ENCODE measurements at regions not wholly inside any gene's neighbourhood (a gene's known extent, or its start where the extent isn't known, plus 50 kb on each side); places are given as distances from the start of the nearest gene placed in this dataset.
"Not testable (repeated sequence)": the region's sequence is repeated elsewhere in the genome, so short reads cannot be mapped to it uniquely, and the experiment has no call there.

DNA sequence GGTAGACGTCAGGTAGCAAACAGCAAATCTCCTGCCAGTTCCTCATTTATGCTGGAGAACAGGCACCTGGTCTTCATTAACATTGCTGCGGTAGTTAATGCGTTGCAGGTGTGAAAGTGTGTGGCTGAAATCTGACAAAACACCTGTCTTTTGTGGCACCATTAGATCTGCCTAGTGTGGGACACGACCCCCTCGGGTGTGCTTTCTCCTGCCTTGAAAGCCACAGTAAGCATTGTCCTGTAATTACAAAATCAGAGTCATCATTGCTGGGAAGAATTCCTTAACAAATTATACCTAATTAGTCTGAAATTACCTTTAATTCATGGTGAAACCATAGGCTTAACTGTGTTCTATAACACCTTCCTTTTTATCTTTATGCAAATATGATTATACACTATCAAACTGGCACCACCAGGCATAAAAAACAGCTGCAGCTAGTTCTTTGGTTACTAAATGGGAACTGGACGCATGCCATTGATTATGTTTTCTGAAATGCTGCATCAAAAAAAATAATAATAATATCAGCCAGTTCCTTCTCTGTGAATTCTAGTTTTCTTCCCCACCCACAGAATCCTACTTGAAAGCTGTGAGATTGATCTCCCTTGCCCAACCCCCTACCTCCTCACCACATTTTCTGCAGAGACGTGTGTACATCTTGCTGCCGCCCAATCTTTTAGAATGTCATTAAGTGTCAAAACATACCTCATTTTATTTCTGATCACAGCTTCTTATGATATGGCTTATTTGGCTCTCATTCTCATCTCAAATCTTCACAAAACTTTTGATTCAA lies 374.0 kb downstream of the NFIB start:
- DNase-seq, result no peak

DNA sequence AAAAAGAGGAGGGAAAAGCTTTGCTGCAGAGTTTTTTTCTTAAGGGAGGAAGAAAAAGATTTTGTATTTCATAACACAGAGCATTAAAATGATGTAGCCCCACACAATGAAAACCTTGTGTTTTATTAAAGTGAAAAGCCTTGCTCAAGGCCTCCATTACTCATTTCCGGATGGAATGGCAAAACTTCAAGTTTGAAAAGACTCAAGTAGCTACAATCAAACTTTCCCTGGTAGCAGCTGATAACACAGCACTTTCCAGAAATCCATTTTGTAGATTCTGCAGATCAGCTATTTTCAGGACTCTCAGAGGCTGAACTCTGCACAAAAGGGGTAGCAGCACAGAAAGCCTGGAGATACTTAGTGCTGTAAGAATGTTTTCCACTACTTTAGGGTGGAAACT lies 374.8 kb downstream of the NFIB start:
- DNase-seq, result no peak

DNA sequence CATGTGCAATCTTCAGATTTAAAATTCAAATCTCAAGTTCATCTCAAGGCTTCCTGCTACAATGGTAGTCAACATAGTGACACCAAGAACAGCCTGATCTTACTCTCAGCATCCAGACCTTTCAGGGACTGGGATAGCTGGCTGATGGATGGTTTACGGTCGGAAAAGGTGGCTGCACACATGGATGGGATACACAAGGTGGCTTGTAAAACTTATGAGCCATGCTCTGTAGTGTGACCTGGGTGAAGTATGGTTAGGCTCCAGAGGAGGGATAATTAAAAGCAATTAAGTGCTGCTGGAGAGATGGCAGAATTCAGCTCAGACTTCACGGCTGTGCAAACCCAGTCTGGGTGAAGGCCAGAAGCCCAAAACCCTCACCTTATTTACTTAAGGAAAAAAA lies 379.5 kb downstream of the NFIB start:
- no peak for DNase-seq

DNA sequence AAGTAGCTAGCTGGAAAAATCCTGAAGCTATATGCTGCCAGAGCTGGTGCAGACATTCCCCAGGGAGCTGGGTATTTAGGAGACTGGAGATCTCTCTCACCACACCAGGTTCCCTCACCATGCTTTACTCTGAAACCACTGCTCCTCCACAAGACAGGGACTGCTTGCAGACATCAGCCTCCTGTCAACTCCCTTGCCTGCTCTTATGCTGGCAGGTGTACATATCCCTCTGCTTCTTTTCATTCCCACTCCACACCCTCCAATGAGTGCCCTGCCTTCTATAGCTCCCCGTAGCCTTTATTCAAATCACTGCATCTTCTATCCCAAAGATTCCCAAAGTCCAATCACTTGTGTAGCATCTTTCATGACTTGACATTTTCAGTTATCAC lies 380.7 kb downstream of the NFIB start:
- DNase-seq, result no peak

DNA sequence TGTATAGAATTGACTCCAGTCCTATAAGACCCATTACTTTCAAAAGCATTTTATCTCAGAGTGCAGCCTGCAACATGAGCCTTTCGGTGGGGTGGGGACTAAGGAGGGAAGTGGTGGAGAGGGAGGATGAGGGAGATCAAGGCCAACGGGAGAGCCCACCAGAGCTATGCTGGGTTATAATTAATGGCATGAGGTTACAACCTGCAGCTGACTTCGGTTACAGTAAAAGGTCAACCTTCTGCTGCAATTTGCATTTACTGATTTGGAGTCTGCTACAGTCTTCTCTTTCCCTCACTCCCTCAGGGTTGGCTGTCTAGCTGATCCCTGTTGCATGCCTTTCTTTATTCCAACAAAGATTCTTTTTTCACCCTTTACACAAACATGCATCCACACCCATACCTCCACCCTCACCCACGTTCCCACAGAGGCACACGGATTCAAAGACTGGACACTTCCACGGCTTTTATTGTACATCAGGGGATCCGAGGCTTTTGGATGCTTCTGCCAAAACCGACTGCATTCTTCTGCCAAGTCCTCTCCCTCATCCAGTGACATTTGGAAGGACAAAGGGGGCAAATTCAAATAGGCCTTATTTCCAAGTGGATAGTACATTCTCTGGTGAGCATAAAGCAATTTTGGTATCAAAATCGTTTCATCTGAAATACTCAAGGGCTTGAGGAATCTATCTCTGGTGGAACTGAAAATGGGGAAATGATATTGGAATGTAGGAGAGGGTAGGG lies 381.2 kb downstream of the NFIB start:
- no peak for DNase-seq

DNA sequence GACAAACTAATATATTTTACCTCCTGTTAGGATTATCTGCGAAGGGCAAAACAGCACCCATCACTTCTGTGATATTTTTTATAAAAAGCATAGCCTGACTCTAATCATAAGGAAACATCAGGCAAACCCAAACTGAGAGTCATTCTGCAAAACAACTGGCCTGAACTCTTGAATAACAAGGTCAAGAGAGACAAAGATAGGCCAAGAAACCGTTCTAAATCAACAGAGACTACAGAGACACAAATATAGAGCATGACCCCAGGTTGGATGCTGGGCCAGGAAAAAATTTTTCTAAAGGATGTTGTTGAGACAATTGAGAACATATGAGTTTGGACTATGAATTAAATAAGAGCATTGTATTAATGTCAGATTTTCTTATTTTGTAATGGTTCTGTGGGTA lies 384.9 kb downstream of the NFIB start:
- no peak for DNase-seq

DNA sequence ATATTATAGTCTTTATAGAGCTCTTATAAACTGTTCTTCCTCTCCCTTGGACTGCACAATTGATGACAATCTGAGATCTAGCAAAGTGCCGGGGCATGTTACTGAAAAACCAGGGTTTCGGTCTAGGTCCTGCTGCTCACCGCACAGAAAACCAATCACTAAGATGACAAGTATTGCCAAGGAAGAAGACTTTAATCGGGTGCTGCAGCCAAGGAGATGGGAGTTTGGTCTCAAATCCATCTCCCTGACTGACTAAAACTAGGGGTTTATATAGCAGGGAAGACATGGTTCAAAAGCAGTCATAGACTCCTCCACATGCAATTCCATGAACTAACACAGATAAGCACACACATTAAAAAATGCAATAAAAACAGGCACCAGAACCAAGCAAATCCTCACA lies 390.6 kb downstream of the NFIB start:
- no peak for DNase-seq

DNA sequence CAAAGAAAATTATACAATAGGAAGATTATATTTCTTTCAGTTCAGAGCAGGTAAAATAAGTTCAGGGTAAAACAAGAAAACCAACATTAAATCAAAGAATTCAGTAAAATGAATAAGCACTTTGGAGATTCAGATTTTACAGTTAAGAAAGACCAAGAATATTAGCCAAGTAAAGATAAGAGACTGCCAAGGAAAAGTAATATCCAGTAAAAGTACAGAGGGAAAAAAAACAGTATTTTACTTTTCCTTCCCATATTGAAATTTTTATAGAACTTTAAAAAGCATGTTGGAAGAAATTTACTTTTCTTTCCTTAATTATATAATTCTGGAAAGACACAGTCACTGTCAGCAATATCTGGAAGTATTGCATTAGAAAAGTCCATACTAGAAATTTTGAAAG lies 393.4 kb downstream of the NFIB start:
- no peak for DNase-seq

DNA sequence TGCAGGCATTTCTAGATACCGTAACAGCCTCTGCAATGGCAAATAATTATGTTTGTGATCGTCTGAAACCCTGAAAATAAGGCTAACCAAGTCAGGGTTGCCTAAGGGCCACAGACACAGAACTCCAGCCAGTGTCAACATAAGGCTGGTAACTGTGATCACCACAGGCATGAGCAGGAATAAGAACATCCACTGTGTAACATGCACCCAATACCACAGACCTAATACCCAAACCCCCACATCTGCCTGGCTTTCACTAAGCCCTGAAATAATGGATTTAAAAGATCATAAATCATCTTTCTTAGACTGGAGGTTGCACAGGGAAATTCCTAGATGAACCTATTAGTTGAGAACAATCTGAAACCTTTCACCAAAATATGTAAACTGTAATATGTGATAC lies 394.5 kb downstream of the NFIB start:
- DNase-seq, result no peak

DNA sequence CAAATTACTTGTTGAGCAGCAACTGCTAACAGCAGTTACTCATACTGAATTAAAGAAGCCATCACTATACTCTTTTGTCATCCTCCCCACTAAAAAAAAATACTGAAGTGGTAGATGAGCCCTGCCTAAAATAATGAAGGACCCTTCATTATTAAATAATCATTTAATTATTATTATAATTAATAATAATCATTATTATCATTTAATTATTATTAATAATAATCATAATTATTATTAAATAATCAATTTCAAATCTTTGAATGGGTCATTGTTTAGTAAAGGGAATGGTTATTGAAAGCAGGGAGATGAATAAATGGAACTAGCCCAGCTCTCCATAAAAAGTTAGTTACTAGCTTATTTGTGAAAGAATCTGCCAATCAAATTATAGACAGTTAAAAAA lies 396.4 kb downstream of the NFIB start:
- DNase-seq, result no peak

DNA sequence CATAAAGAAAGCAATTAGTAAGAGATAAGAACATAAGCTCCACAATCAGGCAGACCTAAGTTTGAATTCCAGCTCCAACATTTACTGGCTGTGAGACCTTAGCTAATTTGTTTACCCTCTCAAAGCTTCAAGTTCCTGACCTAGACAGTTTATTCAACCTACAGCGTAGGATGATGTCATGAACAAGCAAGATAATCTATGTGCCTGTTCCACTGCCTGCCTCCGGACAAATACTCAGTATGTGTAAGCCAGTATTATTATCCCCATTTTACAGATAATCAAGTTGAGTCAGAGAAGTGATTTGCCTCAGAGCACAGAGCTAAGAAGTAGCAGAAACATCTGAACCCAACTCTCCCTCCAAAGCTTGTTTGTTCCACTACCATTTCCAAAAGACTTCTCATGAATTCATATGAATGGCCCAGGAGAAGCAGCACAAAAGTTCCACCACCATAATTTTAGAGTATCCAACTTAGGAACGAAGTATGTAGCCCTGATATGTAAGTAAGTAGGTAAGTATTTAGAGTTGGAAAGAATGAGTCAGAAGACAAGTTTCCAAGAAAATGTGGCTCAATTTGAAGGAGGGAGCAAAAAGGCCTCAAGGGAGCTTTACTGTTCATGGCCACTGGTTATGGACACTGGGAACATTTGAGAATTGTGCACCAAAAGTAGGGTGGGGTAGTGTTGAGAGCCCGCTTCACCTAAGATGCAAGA lies 398.2 kb downstream of the NFIB start:
- DNase-seq, result no peak

DNA sequence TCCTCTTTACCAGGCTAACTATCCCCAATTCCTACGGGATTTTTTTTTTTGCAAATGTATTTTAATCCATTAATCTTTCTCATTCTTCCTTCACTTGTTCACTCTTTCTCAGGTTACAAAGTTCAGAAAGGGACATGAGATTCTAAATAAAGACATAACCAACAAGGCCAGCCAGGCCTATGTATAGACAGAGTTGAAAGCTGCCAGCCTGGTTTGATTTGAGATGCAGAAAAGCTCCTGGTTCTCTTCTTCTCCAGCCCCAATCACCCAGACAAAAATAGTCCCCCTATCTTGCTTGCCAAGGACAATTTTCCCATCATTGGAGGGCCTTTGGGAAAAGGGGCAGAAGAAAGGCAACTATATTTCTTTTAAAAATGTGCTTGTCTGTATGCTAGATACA lies 398.8 kb downstream of the NFIB start:
- no peak for DNase-seq

DNA sequence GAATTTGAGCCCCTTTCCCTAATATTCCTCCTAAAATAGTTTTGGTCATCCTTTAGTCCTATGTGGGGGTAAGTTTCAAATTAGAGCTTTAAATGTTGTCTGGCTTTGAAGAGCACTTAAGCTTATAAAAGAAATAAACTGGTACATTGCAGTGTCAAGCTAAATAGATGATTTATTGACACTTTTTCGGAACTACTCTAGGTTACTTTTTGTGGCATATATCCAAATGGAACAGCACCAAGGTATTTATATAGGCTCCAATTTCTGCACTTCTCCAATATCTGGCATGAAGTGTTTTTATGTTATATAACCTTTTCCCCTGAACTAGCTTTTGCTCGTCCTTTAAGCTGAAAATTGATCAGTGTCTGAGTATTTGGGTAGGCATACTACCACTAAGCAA lies 402.5 kb downstream of the NFIB start:
- no peak for DNase-seq

DNA sequence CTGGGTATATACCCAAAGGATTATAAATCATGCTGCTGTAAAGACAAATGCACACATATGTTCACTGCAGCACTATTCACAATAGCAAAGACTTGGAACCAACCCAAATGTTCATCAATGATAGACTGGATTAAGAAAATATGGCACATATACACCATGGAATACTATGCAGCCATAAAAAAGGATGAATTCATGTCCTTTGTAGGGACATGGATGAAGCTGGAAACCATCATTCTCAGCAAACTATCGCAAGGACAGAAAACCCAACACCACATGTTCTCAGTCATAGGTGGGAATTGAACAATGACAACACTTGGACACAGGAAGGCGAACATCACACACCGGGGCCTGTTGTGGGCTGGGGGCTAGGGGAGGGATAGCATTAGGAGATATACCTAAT lies 406.1 kb downstream of the NFIB start:
- not testable (repeated sequence) for DNase-seq

DNA sequence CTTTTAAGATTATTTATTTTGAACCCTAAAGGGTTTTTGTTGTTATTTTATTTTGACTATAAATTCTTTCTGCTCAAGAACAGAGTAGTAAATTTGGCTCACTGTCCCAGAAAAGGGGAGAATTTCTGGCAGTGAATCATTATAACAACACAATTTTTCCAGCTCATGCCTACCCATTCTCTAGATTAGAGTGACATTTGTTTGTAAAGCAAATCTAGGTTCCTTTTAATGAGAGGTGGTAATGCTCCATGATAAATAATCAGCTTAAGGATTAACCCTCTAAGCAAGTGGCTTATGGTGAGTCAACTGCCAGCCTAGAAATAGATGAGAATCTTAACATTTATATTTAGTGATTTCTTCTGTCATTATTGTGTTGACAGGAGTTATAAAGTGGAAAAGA lies 409.2 kb downstream of the NFIB start:
- DNase-seq, result no peak

DNA sequence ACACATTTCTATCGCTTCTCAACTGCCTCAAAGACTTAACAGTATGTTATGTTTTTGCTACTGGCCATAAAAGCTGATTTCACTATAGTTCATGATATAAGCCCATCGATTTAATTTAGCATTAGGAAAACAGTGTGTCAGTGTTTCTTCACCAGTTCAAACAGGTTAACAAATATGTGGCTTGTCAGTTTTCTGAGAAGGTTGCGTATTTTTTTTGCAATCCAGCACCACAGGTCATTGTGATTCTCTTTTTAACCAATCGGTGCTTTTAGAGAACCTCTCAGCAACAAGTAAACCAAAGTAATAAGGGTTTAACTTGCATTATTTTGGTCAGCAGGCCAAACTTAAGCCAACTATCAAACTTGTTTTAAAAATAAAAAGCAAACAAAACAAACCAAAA lies 409.6 kb downstream of the NFIB start:
- DNase-seq, result no peak

DNA sequence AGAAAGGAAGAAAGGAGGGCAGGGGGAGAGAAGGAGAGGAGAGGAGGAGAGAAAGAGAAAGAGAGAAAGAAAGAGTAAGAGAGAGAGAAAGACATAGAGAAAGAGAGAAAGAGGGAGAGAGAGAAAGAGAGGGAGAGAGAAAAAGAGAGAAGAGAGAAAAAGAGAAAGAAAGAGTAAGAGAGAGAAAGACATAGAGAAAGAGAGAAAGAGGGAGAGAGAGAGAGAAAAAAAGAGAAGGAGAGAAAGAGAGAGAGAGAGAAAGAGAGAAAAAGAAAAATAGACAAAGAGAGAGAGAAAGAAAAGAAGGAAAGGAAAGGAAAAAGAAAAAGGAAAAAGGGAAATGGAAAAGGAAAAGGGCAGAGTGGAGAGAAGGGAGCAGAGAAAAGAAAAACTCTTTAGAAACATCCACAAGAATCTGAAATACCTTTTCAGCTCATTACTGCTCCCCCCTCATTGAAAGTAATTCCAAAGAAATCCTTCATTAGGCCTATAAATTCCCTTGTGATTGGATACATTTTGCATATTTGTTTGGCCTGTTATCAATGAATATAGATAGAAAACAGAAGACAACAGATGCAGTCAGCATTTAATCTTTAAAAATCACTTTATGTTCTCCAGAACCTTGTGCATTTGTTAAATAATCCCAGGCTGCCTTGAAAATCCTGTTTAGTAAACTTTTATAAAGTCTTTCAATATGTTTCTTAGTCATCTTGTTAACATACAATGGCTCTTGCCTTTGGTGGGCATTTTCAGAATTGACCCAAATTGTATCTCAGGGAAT lies 411.5 kb downstream of the NFIB start:
- DNase-seq, result no peak

DNA sequence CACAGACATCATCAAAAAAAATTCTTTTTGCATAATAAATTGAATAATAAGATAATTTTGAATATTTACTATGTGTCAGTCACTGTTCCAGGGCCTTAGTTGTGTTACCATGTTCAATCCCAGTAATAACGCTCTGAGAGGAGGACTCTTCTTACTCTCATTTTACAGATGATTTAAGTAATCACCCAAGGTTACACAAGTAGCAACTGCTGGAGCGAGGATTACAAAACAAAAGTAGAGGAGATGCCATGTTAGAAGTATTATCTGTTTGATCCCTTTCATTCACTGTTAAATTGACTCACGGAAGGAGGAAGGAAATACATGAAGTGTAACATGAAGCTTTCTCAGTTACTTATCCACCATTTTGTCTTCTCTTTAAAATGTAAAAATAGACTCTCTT lies 412.8 kb downstream of the NFIB start:
- no peak for DNase-seq

DNA sequence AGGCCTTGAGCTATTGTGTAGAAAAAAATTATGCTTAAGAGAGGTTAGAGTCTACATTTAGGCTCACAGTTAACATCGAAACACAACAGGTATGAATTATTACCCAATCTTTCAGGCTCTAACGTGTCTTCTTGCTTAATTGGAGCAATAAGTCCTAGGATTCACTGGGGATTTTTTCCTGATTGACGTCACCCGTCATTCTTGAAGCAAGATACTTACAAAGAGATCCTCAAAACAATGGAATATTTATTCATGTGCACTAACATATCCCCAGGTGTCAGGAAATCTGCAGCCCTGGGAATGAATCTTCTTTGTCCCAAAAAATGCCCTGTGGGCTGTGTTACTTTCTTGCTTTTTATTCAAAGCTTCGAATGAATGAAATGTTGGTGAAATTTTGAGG lies 413.5 kb downstream of the NFIB start:
- no peak for DNase-seq

DNA sequence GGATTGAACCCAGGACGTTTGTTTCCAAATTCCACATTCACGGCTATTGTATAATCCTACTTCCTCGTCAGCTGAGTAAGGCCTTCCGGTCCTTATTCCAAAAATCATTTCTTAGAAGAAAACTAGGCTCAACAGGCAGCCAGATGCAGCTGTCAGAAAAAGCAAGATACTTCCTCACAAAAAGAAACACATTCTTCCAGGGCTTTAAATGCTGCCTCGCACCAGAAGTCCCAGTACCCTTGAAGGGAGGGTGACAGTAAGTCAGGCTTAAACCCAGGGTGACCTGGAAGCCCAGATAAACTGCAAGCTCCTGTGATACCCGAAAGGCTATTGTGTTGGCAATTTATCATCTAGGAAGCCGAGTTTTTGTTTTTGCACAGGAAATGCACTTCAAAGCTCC lies 414.0 kb downstream of the NFIB start:
- DNase-seq, result no peak

DNA sequence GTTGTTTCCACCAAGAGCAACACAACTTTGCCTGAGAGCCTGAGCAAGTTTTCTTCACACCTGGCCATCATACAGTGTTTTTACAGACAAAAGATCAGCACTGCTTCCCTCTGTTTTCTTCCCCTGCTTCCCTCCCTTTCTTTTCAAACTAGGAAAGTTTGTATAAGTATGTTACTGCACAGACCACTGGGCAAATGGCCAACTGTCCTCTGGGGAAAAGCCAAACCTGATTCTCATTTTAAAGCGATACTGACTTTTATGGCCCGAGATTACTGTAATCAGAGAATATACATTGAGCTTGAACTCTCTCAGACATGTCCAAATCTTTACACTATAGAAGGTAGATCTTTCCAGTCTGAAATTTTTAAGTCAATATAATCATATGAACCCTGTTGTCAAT lies 415.0 kb downstream of the NFIB start:
- DNase-seq, result no peak

DNA sequence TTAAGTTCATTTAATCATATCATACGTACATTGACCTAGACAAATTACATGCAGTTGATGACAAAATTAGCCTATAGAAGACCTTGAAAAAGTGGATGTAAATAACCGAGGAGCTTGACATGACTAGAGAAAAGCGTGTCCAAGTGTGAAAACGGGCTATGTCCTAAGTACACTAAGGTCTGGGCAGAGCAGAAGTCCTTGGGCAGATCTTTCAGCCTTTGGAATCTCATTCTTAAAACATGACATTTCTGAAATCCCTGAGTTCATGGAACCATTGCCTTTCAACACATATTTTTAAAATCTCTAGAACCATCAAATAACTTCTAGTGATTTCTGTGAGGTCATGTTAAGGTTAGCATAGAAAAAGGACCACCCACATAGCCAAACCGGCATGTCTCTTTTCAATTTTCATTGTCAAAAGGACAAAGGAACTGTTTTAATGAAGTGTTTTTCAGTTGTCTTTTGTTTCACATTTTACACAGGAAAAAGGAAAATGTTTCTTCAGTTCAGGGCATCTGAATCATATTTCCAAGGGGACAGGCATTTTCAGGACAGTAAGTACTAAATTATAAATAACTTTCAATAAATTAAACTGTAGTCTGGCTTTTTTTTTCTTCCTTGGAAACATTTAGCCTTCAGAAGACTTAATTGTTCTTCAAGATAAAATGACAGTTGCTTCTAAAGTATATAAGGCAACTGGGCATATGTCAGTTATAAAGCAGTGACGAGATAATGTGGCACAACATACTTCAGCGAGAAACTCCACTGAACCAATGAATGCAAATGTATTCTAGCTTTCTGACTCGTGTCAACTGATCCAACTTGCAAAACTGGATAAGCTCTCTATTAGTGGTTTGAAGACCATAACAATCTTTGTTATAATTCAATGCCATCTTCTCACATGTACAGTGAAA lies 416.8 kb downstream of the NFIB start:
- DNase-seq, result no peak
